Loucy (cell line): ENCODE measurements at regions not wholly inside any gene's neighbourhood (a gene's known extent, or its start where the extent isn't known, plus 50 kb on each side); places are given as distances from the start of the nearest gene placed in this dataset.
"Not testable (repeated sequence)": the region's sequence is repeated elsewhere in the genome, so short reads cannot be mapped to it uniquely, and the experiment has no call there.

Experiments used
- H2AFZ ChIP-seq: fragments of 200-600 bp; sonication (generic); 2 replicates; pipeline ENCODE4 v1.6.0; 2016; ENCODE audit warnings: antibody characterized with exemption, mild to moderate bottlenecking, low read length, moderate library complexity
- H3F3A ChIP-seq: fragments of 200-600 bp; 2 replicates; pipeline ENCODE4 v1.6.0; 2016; ENCODE audit warnings: antibody characterized with exemption, low read depth, mild to moderate bottlenecking
- H3K27me3 ChIP-seq: fragments of 200-600 bp; sonication (generic); 2 replicates; pipeline ENCODE4 v1.6.1; 2014; ENCODE audit warnings: low read length, mild to moderate bottlenecking; ENCODE audit not compliant: insufficient read depth, poor library complexity, severe bottlenecking
- H3K36me3 ChIP-seq: fragments of 200-600 bp; sonication (generic); 2 replicates; pipeline ENCODE4 v1.6.1; 2016; ENCODE audit warnings: low read length; ENCODE audit not compliant: insufficient read depth
- H3K4me1 ChIP-seq: fragments of 200-600 bp; sonication (generic); 2 replicates; pipeline ENCODE4 v1.5.1; 2014; ENCODE audit warnings: low read length, mild to moderate bottlenecking; ENCODE audit not compliant: insufficient read depth, poor library complexity, severe bottlenecking
- H3K4me2 ChIP-seq: fragments of 200-600 bp; sonication (generic); 2 replicates; pipeline ENCODE4 v1.6.0; 2014; ENCODE audit warnings: antibody characterized with exemption, low read length, low read depth, mild to moderate bottlenecking; ENCODE audit not compliant: poor library complexity, severe bottlenecking
- H3K4me3 ChIP-seq: fragments of 200-600 bp; sonication (generic); 2 replicates; pipeline ENCODE4 v1.5.1; 2014; ENCODE audit warnings: low read length, mild to moderate bottlenecking, mixed read lengths; ENCODE audit not compliant: poor library complexity, severe bottlenecking
- H3K79me2 ChIP-seq: fragments of 200-600 bp; sonication (generic); 2 replicates; pipeline ENCODE4 v1.6.1; 2014; ENCODE audit warnings: low read length; ENCODE audit not compliant: insufficient read depth
- H3K9ac ChIP-seq: fragments of 200-600 bp; sonication (generic); 2 replicates; pipeline ENCODE4 v1.6.0; 2014; ENCODE audit warnings: mild to moderate bottlenecking, low read depth, low read length, moderate library complexity; ENCODE audit not compliant: poor library complexity, severe bottlenecking
- H3K9me2 ChIP-seq: fragments of 200-600 bp; sonication (generic); replicated peaks from 2 replicates; pipeline ENCODE4 v1.6.1; 2016; ENCODE audit warnings: low read depth, low read length, mixed read lengths
- H3K9me3 ChIP-seq: fragments of 200-600 bp; sonication (generic); 2 replicates; pipeline ENCODE4 v1.6.1; 2014; ENCODE audit warnings: mild to moderate bottlenecking, antibody characterized with exemption, low read length, low read depth; ENCODE audit not compliant: insufficient read depth
- H4K20me1 ChIP-seq: fragments of 200-600 bp; sonication (generic); 2 replicates; pipeline ENCODE4 v1.6.0; 2014; ENCODE audit warnings: antibody characterized with exemption, low read length, mild to moderate bottlenecking; ENCODE audit not compliant: insufficient read depth, poor library complexity, severe bottlenecking
- EZH2phosphoT487 ChIP-seq: fragments of 200-600 bp; IDR thresholded peaks from 2 replicates; pipeline ENCODE4 v1.6.1; 2018; ENCODE audit warnings: antibody characterized with exemption, mild to moderate bottlenecking, moderate library complexity, borderline replicate concordance
- TF ChIP-seq, protein P1 (sequence below): fragments of 200-600 bp; sonication (generic); conservative IDR thresholded peaks from 2 replicates; pipeline ENCODE4 v1.5.1; 2014; ENCODE audit warnings: mild to moderate bottlenecking, antibody characterized with exemption, low read length

DNA sequence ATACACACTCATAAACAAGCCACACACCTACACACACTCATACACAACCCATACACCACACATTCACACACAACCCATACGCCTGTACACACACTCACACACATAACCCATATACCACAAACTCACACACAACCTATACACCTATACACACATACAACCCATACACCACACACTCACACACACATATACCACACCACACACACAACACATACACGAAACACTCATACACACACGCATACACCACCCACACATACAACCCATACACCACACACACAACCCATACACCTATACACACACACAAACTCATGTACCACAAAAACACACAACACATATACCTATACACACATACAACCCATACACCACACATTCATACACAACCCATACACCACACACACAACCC, 164.3 kb downstream of the TMEM121 start:
- H3K4me1 ChIP-seq: no peaks in the 10 kb centered on the region
- H3K36me3 ChIP-seq: no peaks in the 10 kb centered on the region
- H3K9ac ChIP-seq: no peak overlapping the region
- no peaks in the 10 kb centered on the region for H4K20me1 ChIP-seq
- no peak overlapping the region for H3K4me2 ChIP-seq
- H3K9me3 ChIP-seq: no peaks in the 10 kb centered on the region; the same call in 1 of the 2 replicates
- H2AFZ ChIP-seq: no peak overlapping the region
- no peaks in the 10 kb centered on the region for H3K27me3 ChIP-seq
- TF ChIP-seq, protein P1, sequence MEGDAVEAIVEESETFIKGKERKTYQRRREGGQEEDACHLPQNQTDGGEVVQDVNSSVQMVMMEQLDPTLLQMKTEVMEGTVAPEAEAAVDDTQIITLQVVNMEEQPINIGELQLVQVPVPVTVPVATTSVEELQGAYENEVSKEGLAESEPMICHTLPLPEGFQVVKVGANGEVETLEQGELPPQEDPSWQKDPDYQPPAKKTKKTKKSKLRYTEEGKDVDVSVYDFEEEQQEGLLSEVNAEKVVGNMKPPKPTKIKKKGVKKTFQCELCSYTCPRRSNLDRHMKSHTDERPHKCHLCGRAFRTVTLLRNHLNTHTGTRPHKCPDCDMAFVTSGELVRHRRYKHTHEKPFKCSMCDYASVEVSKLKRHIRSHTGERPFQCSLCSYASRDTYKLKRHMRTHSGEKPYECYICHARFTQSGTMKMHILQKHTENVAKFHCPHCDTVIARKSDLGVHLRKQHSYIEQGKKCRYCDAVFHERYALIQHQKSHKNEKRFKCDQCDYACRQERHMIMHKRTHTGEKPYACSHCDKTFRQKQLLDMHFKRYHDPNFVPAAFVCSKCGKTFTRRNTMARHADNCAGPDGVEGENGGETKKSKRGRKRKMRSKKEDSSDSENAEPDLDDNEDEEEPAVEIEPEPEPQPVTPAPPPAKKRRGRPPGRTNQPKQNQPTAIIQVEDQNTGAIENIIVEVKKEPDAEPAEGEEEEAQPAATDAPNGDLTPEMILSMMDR: no peak
- no peak for TF ChIP-seq EZH2phosphoT487
- H3K79me2 ChIP-seq: no peaks in the 10 kb centered on the region
- H3K4me3 ChIP-seq: no peak overlapping the region
- H3F3A ChIP-seq: no peaks in the 10 kb centered on the region
- H3K9me2 ChIP-seq: no peaks in the 10 kb centered on the region

DNA sequence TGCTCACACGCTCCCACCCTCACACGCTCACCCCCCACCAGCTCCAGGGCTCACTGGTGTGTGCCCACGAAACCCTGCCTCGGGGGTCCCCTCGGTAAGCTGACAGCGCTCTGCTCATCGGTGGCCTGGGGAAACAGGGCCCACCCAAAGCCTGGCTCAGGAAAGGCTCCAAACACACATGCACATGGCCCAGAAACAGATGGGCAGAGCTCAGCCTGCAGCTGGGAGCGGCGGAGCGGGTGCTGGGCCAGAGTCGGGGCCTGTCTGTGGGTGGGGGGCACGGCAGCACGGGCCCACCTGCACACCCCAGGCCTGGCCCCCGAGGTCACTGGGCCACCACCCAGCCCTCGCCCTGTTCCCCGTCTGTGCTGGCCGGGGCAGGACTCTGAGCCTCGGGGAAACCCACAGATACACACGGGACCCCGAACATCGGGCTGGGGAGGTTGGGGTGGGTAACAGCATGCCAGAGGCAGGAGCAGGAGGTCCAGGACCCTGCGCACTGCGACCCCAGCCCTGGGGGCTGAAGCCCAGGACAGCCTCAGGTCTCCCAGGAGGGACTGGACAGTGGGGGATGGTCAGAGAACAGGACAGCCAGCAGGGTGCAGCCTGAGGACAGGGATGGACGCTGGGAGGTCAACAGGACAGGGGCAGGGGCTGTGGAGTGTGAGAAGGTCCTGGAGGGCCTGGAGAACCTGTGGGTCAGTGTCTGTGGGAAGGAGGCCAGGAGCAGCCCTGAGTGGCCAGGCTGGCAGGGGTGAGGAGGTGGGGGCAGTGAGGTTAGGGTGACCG, 165.1 kb downstream of the TMEM121 start:
- H4K20me1 ChIP-seq, H3K9ac ChIP-seq: not testable (repeated sequence)

DNA sequence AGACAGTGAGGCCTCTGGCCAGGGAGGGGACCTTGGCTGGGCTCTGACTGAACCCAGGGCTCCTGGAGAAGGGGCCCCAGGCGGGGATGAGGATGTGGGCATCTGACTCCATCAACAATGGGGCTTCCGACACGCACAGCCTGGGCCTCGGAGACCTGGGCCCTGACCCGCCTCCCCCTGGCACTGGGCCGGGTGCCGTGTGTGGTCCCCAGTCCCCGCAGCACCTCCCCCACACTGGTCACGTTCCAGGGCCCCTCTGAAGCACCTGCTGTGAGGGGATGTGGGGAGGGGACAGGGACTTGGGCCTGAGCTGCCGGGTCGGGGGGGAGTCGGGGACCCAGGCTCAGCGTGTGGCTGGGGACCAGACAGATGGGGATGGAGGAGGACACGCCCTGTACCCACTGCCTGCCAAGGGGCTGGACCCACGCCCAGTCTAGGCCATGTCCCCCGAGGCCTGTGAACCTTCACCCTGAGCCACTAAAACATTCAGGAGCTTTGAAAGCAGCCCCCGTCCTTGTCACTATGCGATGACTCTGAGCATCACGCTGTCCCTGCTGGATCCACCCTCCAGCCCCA, 165.8 kb downstream of the TMEM121 start:
- not testable (repeated sequence) for H3K9me3 ChIP-seq, H3K4me1 ChIP-seq, H3K9me2 ChIP-seq, H3K4me2 ChIP-seq, H3F3A ChIP-seq, H2AFZ ChIP-seq, H3K79me2 ChIP-seq, H3K4me3 ChIP-seq, H3K9ac ChIP-seq, H4K20me1 ChIP-seq, H3K36me3 ChIP-seq, H3K27me3 ChIP-seq

More for the DNA sequence above, 165.1 kb downstream of the TMEM121 start:
- not testable (repeated sequence) for H3K79me2 ChIP-seq, H3K36me3 ChIP-seq, H3K27me3 ChIP-seq, H3K4me1 ChIP-seq, H3F3A ChIP-seq, H3K4me2 ChIP-seq, H3K4me3 ChIP-seq, H2AFZ ChIP-seq, H3K9me2 ChIP-seq, H3K9me3 ChIP-seq

DNA sequence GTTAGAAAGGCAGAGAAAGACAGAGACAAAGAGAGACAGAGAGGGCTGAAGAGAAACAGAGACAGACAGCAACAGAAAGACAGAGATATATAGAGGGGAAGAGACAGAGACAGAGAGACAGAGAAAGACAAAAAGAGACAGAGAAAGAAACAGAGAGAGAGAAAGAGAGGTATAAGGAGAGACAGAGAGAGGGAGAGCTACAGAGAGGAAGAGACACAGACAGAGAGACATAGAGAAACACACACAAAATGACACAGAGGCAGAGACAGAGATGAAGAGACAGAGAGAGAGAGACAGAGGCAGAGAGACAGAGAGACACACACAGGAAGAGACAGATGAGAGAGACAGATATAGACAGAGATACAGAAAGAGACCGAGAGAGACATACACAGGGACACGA, 168.6 kb downstream of the TMEM121 start:
- Histone ChIP-seq H2AFZ (no peak overlapping the region), H3K36me3 (no peaks in the 10 kb centered on the region), H4K20me1 (no peaks in the 10 kb centered on the region), H3K9ac (no peak overlapping the region), H3K79me2 (no peaks in the 10 kb centered on the region), H3K9me2 (no peaks in the 10 kb centered on the region), H3K4me1 (no peaks in the 10 kb centered on the region), H3F3A (no peaks in the 10 kb centered on the region), H3K27me3 (no peaks in the 10 kb centered on the region), H3K4me3 (no peak overlapping the region), H3K9me3 (no peaks in the 10 kb centered on the region; the same call in 1 of the 2 replicates), H3K4me2 (no peak overlapping the region)
- TF ChIP-seq EZH2phosphoT487: no peak
- TF ChIP-seq, protein P1: no peak

DNA sequence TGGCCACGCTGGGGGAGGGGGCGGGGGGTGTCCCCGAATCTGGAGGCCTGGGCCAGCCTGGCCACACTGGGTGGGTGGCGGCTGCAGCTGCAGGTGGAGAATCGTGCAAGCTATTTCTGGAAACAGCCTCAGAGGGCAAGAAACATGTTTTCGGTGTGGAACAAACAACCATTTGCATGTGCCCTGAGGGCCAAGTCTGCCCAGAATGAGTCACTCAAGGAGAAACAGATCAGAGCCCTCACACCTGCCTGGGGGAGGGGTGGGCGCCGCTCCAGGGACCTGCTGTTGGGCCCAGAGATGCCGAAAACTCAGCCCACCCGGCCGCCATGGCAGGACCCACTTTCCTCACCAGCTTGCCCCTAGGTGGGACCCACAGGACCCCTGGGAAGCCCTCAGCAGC, 170.0 kb downstream of the TMEM121 start:
- H3K9me3 ChIP-seq, H3K4me1 ChIP-seq, H3K9me2 ChIP-seq, H3F3A ChIP-seq, H3K79me2 ChIP-seq, H3K27me3 ChIP-seq, H3K4me3 ChIP-seq, H2AFZ ChIP-seq, H3K9ac ChIP-seq, H3K36me3 ChIP-seq, H3K4me2 ChIP-seq, H4K20me1 ChIP-seq: not testable (repeated sequence)

DNA sequence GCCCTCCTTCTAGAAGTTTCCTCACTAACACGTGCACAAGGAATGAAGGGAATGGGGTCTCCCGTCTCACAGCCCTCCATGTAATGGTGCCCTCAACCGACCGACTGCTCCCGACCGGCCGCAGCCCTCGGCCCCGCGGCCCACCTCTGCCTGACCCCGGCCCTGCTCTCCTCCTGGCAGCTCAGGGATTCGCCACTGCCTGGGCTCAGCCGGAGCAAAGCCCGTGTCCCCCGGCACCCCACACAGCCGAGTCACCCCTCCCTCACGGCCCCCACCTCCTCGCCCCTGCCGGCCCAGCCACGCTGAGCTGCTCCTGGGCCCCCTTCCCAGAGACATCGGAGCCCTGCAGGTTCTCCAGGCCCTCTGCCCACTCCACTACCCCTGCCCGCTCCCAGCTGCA, 171.0 kb downstream of the TMEM121 start:
- not testable (repeated sequence) for H3K9ac ChIP-seq, H3K9me2 ChIP-seq, H2AFZ ChIP-seq, H3K79me2 ChIP-seq, H3K27me3 ChIP-seq, H3K4me3 ChIP-seq, H4K20me1 ChIP-seq, H3K36me3 ChIP-seq, H3K4me1 ChIP-seq, H3K4me2 ChIP-seq, H3K9me3 ChIP-seq, H3F3A ChIP-seq
